GM19397 (cell line): ENCODE measurements at regions not wholly inside any gene's neighbourhood (a gene's known extent, or its start where the extent isn't known, plus 50 kb on each side); places are given as distances from the start of the nearest gene placed in this dataset.
"Not testable (repeated sequence)": the region's sequence is repeated elsewhere in the genome, so short reads cannot be mapped to it uniquely, and the experiment has no call there.

Experiments
- ATAC-seq: cut with Tn5 transposase; IDR thresholded peaks from one replicate; pipeline ENCODE4 v1.9.1; 2021; ENCODE audit warnings: mild to moderate bottlenecking, moderate library complexity; ENCODE audit not compliant: unreplicated experiment

GRCh38 chrX:222800-223513 is 58.2 kb upstream of the PLCXD1 start:
- ATAC-seq, result not testable (repeated sequence)

DNA sequence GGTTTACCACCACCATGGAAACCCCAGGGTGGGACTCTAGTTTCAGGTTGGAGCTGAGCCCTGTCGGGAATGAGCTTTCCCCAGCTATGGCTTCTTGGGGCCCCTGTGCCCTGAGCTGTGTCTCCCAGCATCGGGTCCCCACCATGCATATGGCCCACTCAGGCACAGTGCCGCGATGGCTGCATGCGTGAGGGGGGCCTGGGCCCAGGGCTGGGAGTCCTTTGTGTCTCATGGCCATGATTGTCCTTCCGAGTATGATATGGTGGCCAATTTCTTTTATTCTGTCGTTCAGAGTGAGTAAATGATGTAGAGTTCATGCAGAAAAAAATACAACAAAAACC is 57.7 kb upstream of the PLCXD1 start:
- not testable (repeated sequence) for ATAC-seq

- ATAC-seq, result peak; percentile 73
Measured at GRCh38 chrX:226474-227164, 54.6 kb upstream of the PLCXD1 start.

- ATAC-seq, result not testable (repeated sequence)
Measured at GRCh38 chrX:227396-227795, 53.8 kb upstream of the PLCXD1 start.
